EH (cell line): ENCODE measurements at regions not wholly inside any gene's neighbourhood (a gene's known extent, or its start where the extent isn't known, plus 50 kb on each side); places are given as distances from the start of the nearest gene placed in this dataset.
A peak's percentile ranks its signal among the peaks of the same experiment; 100 is the strongest.
"Not testable (repeated sequence)": the region's sequence is repeated elsewhere in the genome, so short reads cannot be mapped to it uniquely, and the experiment has no call there.

Source experiments
- DNase-seq: peaks from one replicate; pipeline ENCODE4 v3.0.0-alpha.2; 2015; ENCODE audit warnings: low read depth

DNA sequence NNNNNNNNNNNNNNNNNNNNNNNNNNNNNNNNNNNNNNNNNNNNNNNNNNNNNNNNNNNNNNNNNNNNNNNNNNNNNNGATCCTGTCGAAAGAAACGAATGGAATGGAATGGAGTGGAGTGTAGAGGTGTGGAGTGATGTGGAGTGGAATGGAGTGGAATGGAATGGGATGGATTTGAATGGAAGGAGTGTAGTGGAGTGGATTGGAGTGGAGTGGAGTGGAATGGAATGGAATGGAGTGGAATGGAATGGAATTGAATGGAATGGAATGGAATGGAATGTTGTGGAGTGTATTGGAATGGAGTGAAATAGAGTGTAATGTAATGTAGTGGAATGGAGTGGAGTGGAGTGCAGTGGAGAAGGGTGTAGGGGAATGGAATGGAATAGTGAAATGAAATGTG, 1275.4 kb upstream of the TPTE start:
- DNase-seq, result not testable (repeated sequence)

DNA sequence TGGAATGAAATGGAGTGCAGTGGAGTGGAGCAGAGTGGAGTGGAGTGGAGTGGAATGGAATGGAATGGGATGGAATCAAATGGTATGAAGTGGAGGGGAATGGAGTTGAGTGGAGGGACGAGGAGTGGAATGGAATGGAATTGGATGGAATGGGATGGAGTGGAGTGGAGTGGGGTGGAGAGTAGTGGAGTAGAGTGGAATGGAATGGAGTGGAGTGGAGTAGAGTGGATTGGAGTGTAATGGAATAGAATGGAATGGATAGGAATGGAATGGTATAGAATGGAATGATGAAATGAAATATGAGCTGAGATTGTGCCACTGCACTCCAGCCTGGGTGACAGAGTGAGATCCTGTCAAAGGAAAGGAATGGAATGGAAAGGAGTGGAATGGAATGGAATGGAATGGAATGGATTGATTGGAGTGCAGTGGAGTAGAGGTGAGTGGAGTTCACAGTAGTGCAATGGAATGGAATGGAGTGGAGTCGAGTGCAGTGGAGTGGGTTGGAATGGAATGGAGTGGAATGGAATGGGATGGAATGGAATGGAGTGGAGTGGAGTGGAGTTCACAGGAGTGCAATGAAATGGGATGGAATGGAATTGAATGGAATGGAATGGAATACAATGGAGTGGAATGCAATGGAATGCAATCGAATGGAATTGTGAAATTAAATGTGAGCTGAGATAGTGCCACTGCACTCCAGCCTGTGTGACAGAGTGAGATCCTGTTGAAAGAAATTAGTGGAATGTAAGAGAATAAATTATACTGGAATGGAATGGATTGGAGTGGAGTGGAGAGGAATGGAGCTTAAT, 1274.7 kb upstream of the TPTE start:
- DNase-seq, result peak; percentile 0

DNA sequence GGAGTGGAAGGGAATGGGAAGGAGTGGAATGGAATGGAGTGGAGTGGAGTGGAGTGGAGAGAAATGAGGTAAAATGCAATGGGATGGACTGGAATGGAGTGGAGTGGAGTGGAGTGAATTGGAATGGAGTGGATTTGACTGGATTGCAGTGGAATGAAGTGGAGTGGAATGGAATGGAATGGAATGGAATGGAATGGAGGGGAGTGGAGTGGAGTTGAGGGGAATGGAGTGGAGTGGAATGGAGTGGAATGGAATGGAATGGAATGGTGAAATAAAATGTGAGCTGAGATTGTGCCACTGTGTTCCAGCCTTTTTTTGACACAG, 1274.1 kb upstream of the TPTE start:
- DNase-seq, result not testable (repeated sequence)

DNA sequence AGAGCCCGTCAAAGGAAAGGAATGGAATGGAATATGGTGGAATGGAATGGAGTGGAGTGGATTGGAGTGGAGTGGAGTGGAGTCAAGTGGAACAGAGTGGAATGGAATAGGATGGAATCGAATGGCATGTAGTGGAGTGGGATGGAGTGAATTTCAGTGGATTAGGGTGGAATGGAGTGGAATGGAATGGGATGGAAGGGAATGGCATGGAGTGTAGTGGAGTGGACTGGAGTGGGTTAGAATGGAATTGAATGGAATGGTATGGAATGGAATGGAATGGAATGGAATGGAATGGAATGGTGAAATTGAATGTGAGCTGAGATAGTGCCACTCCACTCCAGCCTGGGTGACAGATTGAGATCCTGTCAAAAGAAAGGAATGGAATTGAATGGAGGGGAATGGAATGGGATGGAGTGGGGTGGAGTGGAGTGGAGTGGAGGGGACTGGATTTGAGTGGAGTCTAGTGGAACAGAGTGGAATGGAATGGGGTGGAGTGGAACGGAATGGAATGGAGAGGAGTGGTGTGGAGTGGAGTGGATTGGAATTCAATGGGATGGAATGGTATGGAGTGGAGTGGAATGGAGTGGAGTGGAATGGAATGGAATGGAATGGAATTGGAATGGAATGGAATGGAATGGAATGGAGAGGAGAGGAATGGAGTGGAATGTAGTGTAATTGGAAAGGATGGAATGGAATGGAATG, 1273.6 kb upstream of the TPTE start:
- not testable (repeated sequence) for DNase-seq
